ENCODE measurements at regions not wholly inside any gene's neighbourhood (a gene's known extent, or its start where the extent isn't known, plus 50 kb on each side); places are given as distances from the start of the nearest gene placed in this dataset.

- 65 to 76% methylated on average over 4 of the region's 4 CpGs for WGBS, 2 donors
- no peaks in the 10 kb centered on the region for H3K27me3 ChIP-seq
- H3K9me3 ChIP-seq = no peaks in the 10 kb centered on the region
- H3K4me3 ChIP-seq = no peak overlapping the region
- intact Hi-C loops (cut with DNase I) = no loop called here
- no peaks in the 10 kb centered on the region for H3K4me1 ChIP-seq
- no peak overlapping the region for H3K27ac ChIP-seq
- H3K36me3 ChIP-seq = no peaks in the 10 kb centered on the region
- DNase-seq = no peak
- no peak for TF ChIP-seq POLR2AphosphoS5 (IDR thresholded peaks at IDR 0.05)
- TF ChIP-seq EP300 (IDR thresholded peaks at IDR 0.05) = no peak
- no peak for TF ChIP-seq POLR2A (IDR thresholded peaks at IDR 0.05)
- no peak for TF ChIP-seq CTCF (IDR thresholded peaks at IDR 0.05)
Observed at GRCh38 chr5:135279328-135279727, 119.7 kb downstream of the MACROH2A1 start.

DNA sequence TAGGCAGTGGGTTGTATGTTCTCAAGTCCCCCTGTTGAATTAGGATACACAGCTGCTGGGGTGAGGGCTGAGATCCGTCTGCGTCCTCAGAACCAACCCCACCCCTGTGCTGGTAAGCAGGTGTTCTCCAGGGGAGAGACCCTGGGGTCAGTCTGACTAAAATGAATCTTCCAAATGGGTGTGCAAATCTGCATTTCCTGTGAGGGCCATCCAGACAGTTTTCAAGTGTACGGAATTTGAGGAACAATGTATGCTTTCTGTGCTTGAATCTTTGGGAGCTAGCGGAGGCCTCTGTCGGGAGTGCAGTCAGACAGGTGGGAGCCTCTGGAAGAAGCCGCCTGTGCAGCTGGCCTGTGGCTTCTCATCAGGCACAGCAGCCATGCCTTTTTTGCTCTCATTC lies 122.9 kb downstream of the MACROH2A1 start:
- Histone ChIP-seq H3K27me3 (no peaks in the 10 kb centered on the region), H3K36me3 (no peaks in the 10 kb centered on the region), H3K9me3 (no peaks in the 10 kb centered on the region), H3K4me3 (no peak overlapping the region), H3K4me1 (no peaks in the 10 kb centered on the region), H3K27ac (no peak overlapping the region)
- WGBS, 2 donors = 67 to 68% methylated on average over 6 of the region's 6 CpGs
- TF ChIP-seq EP300 (IDR thresholded peaks at IDR 0.05) (no peak), POLR2A (IDR thresholded peaks at IDR 0.05) (no peak), POLR2AphosphoS5 (IDR thresholded peaks at IDR 0.05) (no peak), CTCF (IDR thresholded peaks at IDR 0.05) (no peak)
- intact Hi-C loops (cut with DNase I) = no loop called here
- no peak for DNase-seq

DNA sequence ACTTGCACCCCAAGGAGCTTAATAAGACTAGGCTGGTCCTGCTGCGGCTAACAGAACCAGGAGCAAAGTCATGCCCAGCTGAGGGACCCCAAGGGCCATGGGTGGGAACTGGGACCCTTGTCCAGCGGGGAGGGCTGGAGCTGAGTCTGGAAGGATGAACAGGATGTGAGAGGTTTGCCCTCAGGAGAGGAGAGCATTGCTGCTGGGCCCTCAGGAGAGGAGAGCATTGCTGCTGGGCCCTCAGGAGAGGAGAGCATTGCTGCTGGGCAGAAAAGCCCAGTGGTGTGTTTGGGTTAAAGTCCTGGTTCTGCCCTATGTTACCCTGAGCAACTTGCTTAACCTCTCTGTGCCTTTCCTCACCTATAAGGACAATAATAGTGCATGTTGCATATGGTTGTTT lies 125.8 kb downstream of the MACROH2A1 start:
- no peak for TF ChIP-seq EP300 (IDR thresholded peaks at IDR 0.05)
- no peak for TF ChIP-seq POLR2A (IDR thresholded peaks at IDR 0.05)
- TF ChIP-seq CTCF (IDR thresholded peaks at IDR 0.05) = no peak
- no peak for TF ChIP-seq POLR2AphosphoS5 (IDR thresholded peaks at IDR 0.05)
- intact Hi-C loops (cut with DNase I) = no loop called here
- no peaks in the 10 kb centered on the region for H3K9me3 ChIP-seq
- H3K36me3 ChIP-seq = no peaks in the 10 kb centered on the region
- peaks cover 0 to 20% (median 17%) of the 10 kb centered on the region in 4 donors for H3K4me1 ChIP-seq
- no peak for DNase-seq
- no peak overlapping the region for H3K4me3 ChIP-seq
- no peak overlapping the region for H3K27ac ChIP-seq
- no peaks in the 10 kb centered on the region for H3K27me3 ChIP-seq
- 91 to 93% methylated on average over 2 of the region's 2 CpGs for WGBS, 2 donors

- Histone ChIP-seq H3K4me3 (no peak overlapping the region), H3K36me3 (no peaks in the 10 kb centered on the region), H3K27me3 (no peaks in the 10 kb centered on the region), H3K9me3 (no peaks in the 10 kb centered on the region), H3K27ac (no peak overlapping the region), H3K4me1 (peaks cover 0 to 20% (median 17%) of the 10 kb centered on the region in 4 donors)
- WGBS, 2 donors = 81 to 85% methylated on average over 11 of the region's 11 CpGs
- no peak for DNase-seq
- intact Hi-C loops (cut with DNase I) = no loop called here
- no peak for TF ChIP-seq POLR2AphosphoS5 (IDR thresholded peaks at IDR 0.05)
- TF ChIP-seq EP300 (IDR thresholded peaks at IDR 0.05) = no peak
- no peak for TF ChIP-seq CTCF (IDR thresholded peaks at IDR 0.05)
- no peak for TF ChIP-seq POLR2A (IDR thresholded peaks at IDR 0.05)
Observed at GRCh38 chr5:135272311-135272805, 126.7 kb downstream of the MACROH2A1 start.
